GM12878 (cell line): ENCODE measurements at regions not wholly inside any gene's neighbourhood (a gene's known extent, or its start where the extent isn't known, plus 50 kb on each side); places are given as distances from the start of the nearest gene placed in this dataset.
A peak's percentile ranks its signal among the peaks of the same experiment; 100 is the strongest.

Experiments used
- ATF7 ChIP-seq: fragments of 450-650 bp; IDR thresholded peaks from 2 replicates; pipeline ENCODE4 v1.6.1; 2016; ENCODE audit warnings: low read depth, mild to moderate bottlenecking
- BCL3 ChIP-seq: IDR thresholded peaks from 2 replicates; pipeline ENCODE4 v1.6.1; 2011; ENCODE audit warnings: borderline replicate concordance, low read depth, mild to moderate bottlenecking, moderate library complexity, low read length; ENCODE audit not compliant: insufficient read depth, poor library complexity, severe bottlenecking
- BCLAF1 ChIP-seq: fragments of 450-650 bp; IDR thresholded peaks from 2 replicates; pipeline ENCODE4 v1.6.1; 2017; ENCODE audit warnings: antibody characterized with exemption, mild to moderate bottlenecking, moderate library complexity
- EED ChIP-seq: sonication (generic); IDR thresholded peaks from 2 replicates; pipeline ENCODE4 v1.6.1; 2016; ENCODE audit warnings: antibody characterized with exemption, low read depth
- EGR1 ChIP-seq, 2 experiments: IDR thresholded peaks; 1 replicate in 1 of 2; 2 replicates in 1 of 2; pipeline ENCODE4 v1.6.1; 2011 to 2012; ENCODE audit warnings: low read depth in 2 of 2, low read length in 2 of 2, borderline replicate concordance in 1 of 2, mild to moderate bottlenecking in 1 of 2, moderate library complexity in 1 of 2
- FOXK2 ChIP-seq: fragments of 450-650 bp; IDR thresholded peaks from 2 replicates; pipeline ENCODE4 v1.6.1; 2017; ENCODE audit warnings: mild to moderate bottlenecking, moderate library complexity
- IRF4 ChIP-seq: IDR thresholded peaks from 2 replicates; pipeline ENCODE4 v1.6.1; 2011; ENCODE audit warnings: low read depth, low read length
- JUNB ChIP-seq: IDR thresholded peaks from 2 replicates; pipeline ENCODE4 v1.6.1; 2016; ENCODE audit warnings: antibody characterized with exemption, mild to moderate bottlenecking
- JUND ChIP-seq: IDR thresholded peaks from 2 replicates; pipeline ENCODE4 v1.6.1; 2012; ENCODE audit warnings: low read depth, mild to moderate bottlenecking, low read length, improper control_type of control experiment, moderate library complexity
- KAT2A ChIP-seq: conservative IDR thresholded peaks from 2 replicates; pipeline ENCODE4 v1.6.1; 2011; ENCODE audit warnings: low read depth, low read length; ENCODE audit not compliant: control insufficient read depth
- MEF2A ChIP-seq: IDR thresholded peaks from 2 replicates; pipeline ENCODE4 v1.6.1; 2011; ENCODE audit warnings: low read depth, mild to moderate bottlenecking, low read length, moderate library complexity; ENCODE audit not compliant: insufficient read depth
- MTA3 ChIP-seq: IDR thresholded peaks from 2 replicates; pipeline ENCODE4 v1.6.1; 2012; ENCODE audit warnings: low read length, inconsistent platforms, borderline replicate concordance
- RAD21 ChIP-seq: IDR thresholded peaks from 2 replicates; pipeline ENCODE4 v1.6.1; 2011; ENCODE audit warnings: mild to moderate bottlenecking, low read depth, low read length, moderate library complexity; ENCODE audit not compliant: insufficient read depth
- RCOR1 ChIP-seq: conservative IDR thresholded peaks from 2 replicates; pipeline ENCODE4 v1.6.1; 2012; ENCODE audit warnings: low read depth, low read length, improper control_type of control experiment
- REST ChIP-seq: IDR thresholded peaks from 2 replicates; pipeline ENCODE4 v1.6.1; 2012; ENCODE audit warnings: mild to moderate bottlenecking, low read depth, low read length
- RUNX3 ChIP-seq: IDR thresholded peaks from 2 replicates; pipeline ENCODE4 v1.6.1; 2012; ENCODE audit warnings: low read length, inconsistent platforms
- TAF1 ChIP-seq: IDR thresholded peaks from 2 replicates; pipeline ENCODE4 v1.6.1; 2011; ENCODE audit warnings: mild to moderate bottlenecking, low read depth, low read length, borderline replicate concordance
- TCF12 ChIP-seq: IDR thresholded peaks from 2 replicates; pipeline ENCODE4 v1.6.1; 2011; ENCODE audit warnings: low read depth, mild to moderate bottlenecking, low read length
- YY1 ChIP-seq: IDR thresholded peaks from 2 replicates; pipeline ENCODE4 v1.6.1; 2011; ENCODE audit warnings: low read depth, mild to moderate bottlenecking, low read length
- ZBTB33 ChIP-seq: fragments of 450-650 bp; IDR thresholded peaks from 2 replicates; pipeline ENCODE4 v1.6.1; 2017; ENCODE audit warnings: mild to moderate bottlenecking

GRCh38 chr5:124631874-124632550 lies 114.4 kb downstream of the ZNF608 start (continued):
- TF ChIP-seq REST = no peak
- TF ChIP-seq YY1 = no peak
- no peak for TF ChIP-seq TAF1
- TF ChIP-seq JUND = no peak
- no peak for TF ChIP-seq MEF2A
- no peak for TF ChIP-seq RCOR1
- TF ChIP-seq RUNX3 = peak; percentile 68; the same call in 1 of the 2 replicates
- no peak for TF ChIP-seq ZBTB33
- TF ChIP-seq IRF4 = 0 out of 2 replicates have a peak, but pooled peaks have one; percentile 4
- 0 out of 2 replicates have a peak, but pooled peaks have one; percentile 30 for TF ChIP-seq MTA3
- TF ChIP-seq ATF7 = peak; percentile 86
- TF ChIP-seq KAT2A = no peak
- no peak for TF ChIP-seq TCF12
- no peak for TF ChIP-seq RAD21
- no peak for TF ChIP-seq FOXK2
- TF ChIP-seq EGR1 (IDR thresholded peaks at IDR 0.05; ENCODE audit: borderline replicate concordance in 1 of 2, low read depth in 2 of 2, low read length in 2 of 2) = no peak
- no peak for TF ChIP-seq BCLAF1
- no peak for TF ChIP-seq BCL3
- no peak for TF ChIP-seq EED
- peak; percentile 41; the same call in 1 of the 2 replicates for TF ChIP-seq JUNB
